ENCODE measurements at regions not wholly inside any gene's neighbourhood (a gene's known extent, or its start where the extent isn't known, plus 50 kb on each side); places are given as distances from the start of the nearest gene placed in this dataset.

DNA sequence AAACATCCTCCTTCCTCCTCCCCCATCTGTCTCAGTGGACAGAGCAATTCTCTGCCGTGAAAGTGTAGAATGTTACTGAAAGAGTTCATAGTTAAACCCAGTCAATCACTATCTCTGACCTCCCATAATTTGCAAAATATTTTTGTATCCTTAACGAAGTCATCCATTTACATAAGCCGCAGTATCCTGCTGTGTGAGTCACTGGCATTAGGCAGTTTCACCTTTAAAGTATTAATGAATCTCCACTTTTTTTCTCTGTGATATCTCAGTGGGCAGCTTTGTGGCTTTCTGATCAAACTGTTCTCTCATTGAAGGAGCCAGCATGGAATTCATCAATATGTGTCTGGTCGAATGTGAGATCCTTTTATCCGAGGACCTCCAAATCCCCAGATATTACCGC lies 678.6 kb upstream of the TENM3 start:
- no peaks in the 10 kb centered on the region for H3K9me3 ChIP-seq
- H3K4me3 ChIP-seq: no peak overlapping the region
- in situ Hi-C loops (cut with MboI; ENCODE audit: low sequenced_read_pairs in 4 of 4): no loop called here
- TF ChIP-seq, protein P1, sequence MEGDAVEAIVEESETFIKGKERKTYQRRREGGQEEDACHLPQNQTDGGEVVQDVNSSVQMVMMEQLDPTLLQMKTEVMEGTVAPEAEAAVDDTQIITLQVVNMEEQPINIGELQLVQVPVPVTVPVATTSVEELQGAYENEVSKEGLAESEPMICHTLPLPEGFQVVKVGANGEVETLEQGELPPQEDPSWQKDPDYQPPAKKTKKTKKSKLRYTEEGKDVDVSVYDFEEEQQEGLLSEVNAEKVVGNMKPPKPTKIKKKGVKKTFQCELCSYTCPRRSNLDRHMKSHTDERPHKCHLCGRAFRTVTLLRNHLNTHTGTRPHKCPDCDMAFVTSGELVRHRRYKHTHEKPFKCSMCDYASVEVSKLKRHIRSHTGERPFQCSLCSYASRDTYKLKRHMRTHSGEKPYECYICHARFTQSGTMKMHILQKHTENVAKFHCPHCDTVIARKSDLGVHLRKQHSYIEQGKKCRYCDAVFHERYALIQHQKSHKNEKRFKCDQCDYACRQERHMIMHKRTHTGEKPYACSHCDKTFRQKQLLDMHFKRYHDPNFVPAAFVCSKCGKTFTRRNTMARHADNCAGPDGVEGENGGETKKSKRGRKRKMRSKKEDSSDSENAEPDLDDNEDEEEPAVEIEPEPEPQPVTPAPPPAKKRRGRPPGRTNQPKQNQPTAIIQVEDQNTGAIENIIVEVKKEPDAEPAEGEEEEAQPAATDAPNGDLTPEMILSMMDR (IDR thresholded peaks at IDR 0.05 in 4 of 5, conservative IDR thresholded peaks at IDR 0.05 in 1 of 5): no peak
- TF ChIP-seq POLR2A (IDR thresholded peaks at IDR 0.05): no peak
- no peaks in the 10 kb centered on the region for H3K4me1 ChIP-seq
- DNase-seq (no peak), ATAC-seq (no peak)
- H3K27me3 ChIP-seq: no peaks in the 10 kb centered on the region
- H3K27ac ChIP-seq: no peak overlapping the region
- intact Hi-C loops (cut with DNase I; ENCODE audit: low total_unique reads): no loop called here
- H3K36me3 ChIP-seq: no peaks in the 10 kb centered on the region

DNA sequence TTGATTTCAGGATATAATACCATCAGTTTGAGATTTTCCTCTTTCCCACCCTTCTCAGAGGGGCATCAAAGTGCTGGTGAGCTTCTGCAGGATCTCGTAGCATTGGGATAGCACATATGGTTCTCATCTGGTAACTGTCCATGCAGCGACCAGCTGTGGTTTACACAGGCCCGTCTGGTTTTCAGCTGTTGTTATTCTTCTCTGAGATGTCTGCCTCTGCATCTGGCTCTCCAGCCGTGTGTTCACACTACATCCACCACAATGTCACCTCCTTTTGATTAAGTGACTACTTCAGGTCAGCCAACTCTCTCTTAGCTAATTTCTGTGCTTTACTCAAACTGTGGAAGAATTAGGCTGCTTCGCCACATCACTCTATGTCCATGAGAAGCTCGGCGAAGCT lies 676.7 kb upstream of the TENM3 start:
- in situ Hi-C loops (cut with MboI; ENCODE audit: low sequenced_read_pairs in 4 of 4): no loop called here
- intact Hi-C loops (cut with DNase I; ENCODE audit: low total_unique reads): no loop called here
- H3K4me1 ChIP-seq: no peaks in the 10 kb centered on the region
- no peak overlapping the region for H3K4me3 ChIP-seq
- H3K27ac ChIP-seq: no peak overlapping the region
- ATAC-seq (no peak), DNase-seq (no peak)
- no peaks in the 10 kb centered on the region for H3K36me3 ChIP-seq
- H3K9me3 ChIP-seq: no peaks in the 10 kb centered on the region
- TF ChIP-seq, protein P1 (IDR thresholded peaks at IDR 0.05 in 4 of 5, conservative IDR thresholded peaks at IDR 0.05 in 1 of 5): no peak
- no peak for TF ChIP-seq POLR2A (IDR thresholded peaks at IDR 0.05)
- no peaks in the 10 kb centered on the region for H3K27me3 ChIP-seq

DNA sequence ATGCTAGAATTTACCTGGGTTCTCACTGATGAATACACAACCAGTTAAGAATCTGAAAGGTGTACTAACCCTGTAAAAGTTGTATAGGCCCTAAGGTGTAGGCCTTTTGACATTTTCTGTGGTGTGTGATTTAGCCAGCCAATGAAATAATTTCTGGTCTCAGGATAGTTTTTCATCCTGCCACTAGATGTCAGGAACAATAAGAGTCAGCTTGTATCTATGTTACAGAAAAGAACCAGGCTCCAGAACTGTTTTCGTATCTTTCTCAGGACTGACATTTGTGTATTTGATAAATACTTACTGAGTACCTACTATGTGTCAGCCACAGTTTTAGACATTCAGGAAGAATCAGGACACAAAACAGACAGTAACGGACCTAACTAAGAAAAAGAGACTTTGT lies 673.6 kb upstream of the TENM3 start:
- ATAC-seq (no peak), DNase-seq (no peak)
- Histone ChIP-seq H3K27ac (no peak overlapping the region), H3K9me3 (no peaks in the 10 kb centered on the region), H3K4me1 (no peaks in the 10 kb centered on the region), H3K36me3 (no peaks in the 10 kb centered on the region), H3K27me3 (no peaks in the 10 kb centered on the region), H3K4me3 (no peak overlapping the region)
- intact Hi-C loops (cut with DNase I; ENCODE audit: low total_unique reads): no loop called here
- in situ Hi-C loops (cut with MboI; ENCODE audit: low sequenced_read_pairs in 4 of 4): no loop called here
- TF ChIP-seq, protein P1 (IDR thresholded peaks at IDR 0.05 in 4 of 5, conservative IDR thresholded peaks at IDR 0.05 in 1 of 5): no peak

DNA sequence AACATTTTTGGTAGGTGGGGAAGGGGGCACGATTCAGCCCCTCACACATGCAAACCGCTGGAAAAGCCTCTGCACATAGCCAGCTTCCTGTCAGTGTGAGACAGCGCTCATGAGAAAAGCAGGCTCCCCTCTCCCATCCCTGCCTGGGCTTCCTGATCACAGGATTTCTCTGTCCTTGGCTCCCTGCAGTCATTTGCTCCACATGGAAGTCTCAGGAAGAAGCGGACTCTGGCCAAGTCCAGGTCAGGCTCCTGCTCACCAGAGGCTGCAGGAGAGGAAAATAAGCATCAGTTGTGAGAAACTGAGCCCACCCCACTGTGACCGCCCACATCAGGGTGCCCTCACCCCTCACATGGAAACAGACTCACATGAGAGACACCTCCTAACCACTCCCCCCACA lies 664.3 kb upstream of the TENM3 start:
- TF ChIP-seq, protein P1 (IDR thresholded peaks at IDR 0.05 in 4 of 5, conservative IDR thresholded peaks at IDR 0.05 in 1 of 5): no peak
- no peak for TF ChIP-seq POLR2A (IDR thresholded peaks at IDR 0.05)
- intact Hi-C loops (cut with DNase I; ENCODE audit: low total_unique reads) (no loop called here), in situ Hi-C loops (cut with MboI; ENCODE audit: low sequenced_read_pairs in 4 of 4) (no loop called here)
- H3K36me3 ChIP-seq: no peaks in the 10 kb centered on the region
- no peak overlapping the region for H3K4me3 ChIP-seq
- ATAC-seq (no peak), DNase-seq (no peak)
- H3K4me1 ChIP-seq: no peaks in the 10 kb centered on the region
- no peaks in the 10 kb centered on the region for H3K9me3 ChIP-seq
- no peaks in the 10 kb centered on the region for H3K27me3 ChIP-seq
- H3K27ac ChIP-seq: no peak overlapping the region

DNA sequence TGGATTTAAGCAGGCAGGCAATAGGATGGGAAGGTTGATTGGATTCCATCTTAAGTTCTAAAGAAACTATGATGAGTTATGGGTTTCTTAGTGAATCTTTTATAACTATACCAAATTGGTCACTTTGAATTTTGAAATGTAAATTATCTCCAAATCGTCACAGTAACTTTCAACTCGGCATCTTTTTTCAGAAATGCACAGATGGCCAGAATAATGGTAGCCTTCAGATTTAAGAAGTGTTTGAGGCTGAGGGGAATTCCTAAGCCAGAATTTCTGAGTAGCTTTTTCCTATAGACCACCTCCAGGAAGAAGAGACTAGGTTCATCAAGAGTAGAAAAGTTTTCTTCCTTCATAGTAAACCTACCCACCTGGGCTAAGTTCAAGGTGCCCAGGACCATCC lies 663.7 kb upstream of the TENM3 start:
- in situ Hi-C loops (cut with MboI; ENCODE audit: low sequenced_read_pairs in 4 of 4) (no loop called here), intact Hi-C loops (cut with DNase I; ENCODE audit: low total_unique reads) (no loop called here)
- no peaks in the 10 kb centered on the region for H3K4me1 ChIP-seq
- H3K9me3 ChIP-seq: no peaks in the 10 kb centered on the region
- H3K27ac ChIP-seq: no peak overlapping the region
- DNase-seq: no peak
- TF ChIP-seq, protein P1 (IDR thresholded peaks at IDR 0.05 in 4 of 5, conservative IDR thresholded peaks at IDR 0.05 in 1 of 5): no peak
- TF ChIP-seq POLR2A (IDR thresholded peaks at IDR 0.05): no peak
- no peak for ATAC-seq
- H3K27me3 ChIP-seq: no peaks in the 10 kb centered on the region
- no peaks in the 10 kb centered on the region for H3K36me3 ChIP-seq
- H3K4me3 ChIP-seq: no peak overlapping the region

Measured in gastrocnemius medialis (tissue), 4 donors.